Esophagus squamous epithelium (tissue), 5 donors: ENCODE measurements at regions not wholly inside any gene's neighbourhood (a gene's known extent, or its start where the extent isn't known, plus 50 kb on each side); places are given as distances from the start of the nearest gene placed in this dataset.

Source experiments
- DNase-seq: peaks from one replicate; lab custom pipeline; 2025; lab: John Stamatoyannopoulos, UW
- H3K27ac ChIP-seq, 4 donors: fragments of 200-600 bp; sonication (generic); one replicate each; pipeline ENCODE4 v1.5.1; 2016 to 2019; ENCODE audit warnings: mild to moderate bottlenecking in 1 of 4
- H3K27me3 ChIP-seq, 4 donors: fragments of 200-600 bp; sonication (generic); 1 replicate in 3 of 4; 2 replicates in 1 of 4; pipeline versions ENCODE4 v1.5.1 to v1.6.0; 2017 to 2021; ENCODE audit warnings: antibody characterized with exemption in 1 of 4
- H3K36me3 ChIP-seq, 3 donors: fragments of 200-600 bp; sonication (generic); one replicate each; pipeline ENCODE4 v1.5.1; 2016 to 2019
- H3K4me1 ChIP-seq, 3 donors: fragments of 200-600 bp; sonication (generic); one replicate each; pipeline ENCODE4 v1.5.1; 2017 to 2019
- H3K4me3 ChIP-seq, 4 donors: fragments of 200-600 bp; sonication (generic); 1 replicate in 3 of 4; 2 replicates in 1 of 4; pipeline ENCODE4 v1.5.1; 2016 to 2019; ENCODE audit warnings: mild to moderate bottlenecking in 2 of 4, moderate library complexity in 1 of 4
- H3K9me3 ChIP-seq, 3 donors: fragments of 200-600 bp; sonication (generic); one replicate each; pipeline ENCODE4 v1.5.1; 2016 to 2019
- POLR2A ChIP-seq, 4 donors: fragments of 450-650 bp; IDR thresholded peaks; one replicate each; pipeline ENCODE4 v1.6.1; 2017; ENCODE audit warnings: antibody characterized with exemption in 4 of 4, mild to moderate bottlenecking in 4 of 4, moderate library complexity in 3 of 4
- WGBS, 2 donors: methylation state at CpG; one replicate each; pipeline ENCODE4 v1.1.5; 2018; 5-methylcytosine and 5-hydroxymethylcytosine counted together
- intact Hi-C: fragments of 100-400 bp; cut with DNase I; formaldehyde crosslinking; loops from one replicate; pipeline ENCODE4 v1.15.0; 2022
- TF ChIP-seq, protein P1 (sequence below), 6 experiments: fragments of 450-650 bp in 4 of 6; fragments of 200-600 bp in 2 of 6; sonication (generic) in 2 of 6; IDR thresholded peaks; one replicate each; pipeline ENCODE4 v1.5.1; 2016 to 2019; ENCODE audit warnings: antibody characterized with exemption in 6 of 6, mild to moderate bottlenecking in 4 of 6, moderate library complexity in 4 of 6
- donor health status: DM: yes; HTN: yes; CAD: no.

DNA sequence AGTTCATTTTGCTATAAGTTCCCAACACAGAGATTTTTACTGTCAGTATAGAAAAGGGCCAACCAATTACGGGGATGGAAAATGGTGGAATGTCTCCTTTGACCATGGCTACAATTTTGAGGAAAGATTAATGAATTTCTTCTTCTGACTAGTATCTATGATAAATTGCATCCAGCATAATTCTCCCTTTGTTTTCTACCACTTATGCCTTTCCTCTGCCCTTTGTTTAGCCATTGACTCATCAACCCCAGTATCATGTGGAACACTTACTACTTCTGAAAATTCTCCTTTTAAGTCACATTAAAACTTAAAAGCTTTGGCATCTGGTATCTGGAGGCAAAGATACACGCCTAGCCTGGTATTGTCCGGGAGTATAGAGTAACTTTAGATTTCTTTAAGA, 92.9 kb upstream of the CADPS start:
- no peaks in the 10 kb centered on the region for H3K36me3 ChIP-seq
- DNase-seq = no peak
- intact Hi-C loops = no loop called here
- no peak overlapping the region for H3K27ac ChIP-seq
- no peaks in the 10 kb centered on the region for H3K27me3 ChIP-seq
- 31 to 58% methylated on average over 3 of the region's 3 CpGs for WGBS, 2 donors
- H3K4me1 ChIP-seq = no peaks in the 10 kb centered on the region
- H3K4me3 ChIP-seq = no peak overlapping the region
- no peak for TF ChIP-seq POLR2A (IDR thresholded peaks at IDR 0.05)
- TF ChIP-seq, protein P1, sequence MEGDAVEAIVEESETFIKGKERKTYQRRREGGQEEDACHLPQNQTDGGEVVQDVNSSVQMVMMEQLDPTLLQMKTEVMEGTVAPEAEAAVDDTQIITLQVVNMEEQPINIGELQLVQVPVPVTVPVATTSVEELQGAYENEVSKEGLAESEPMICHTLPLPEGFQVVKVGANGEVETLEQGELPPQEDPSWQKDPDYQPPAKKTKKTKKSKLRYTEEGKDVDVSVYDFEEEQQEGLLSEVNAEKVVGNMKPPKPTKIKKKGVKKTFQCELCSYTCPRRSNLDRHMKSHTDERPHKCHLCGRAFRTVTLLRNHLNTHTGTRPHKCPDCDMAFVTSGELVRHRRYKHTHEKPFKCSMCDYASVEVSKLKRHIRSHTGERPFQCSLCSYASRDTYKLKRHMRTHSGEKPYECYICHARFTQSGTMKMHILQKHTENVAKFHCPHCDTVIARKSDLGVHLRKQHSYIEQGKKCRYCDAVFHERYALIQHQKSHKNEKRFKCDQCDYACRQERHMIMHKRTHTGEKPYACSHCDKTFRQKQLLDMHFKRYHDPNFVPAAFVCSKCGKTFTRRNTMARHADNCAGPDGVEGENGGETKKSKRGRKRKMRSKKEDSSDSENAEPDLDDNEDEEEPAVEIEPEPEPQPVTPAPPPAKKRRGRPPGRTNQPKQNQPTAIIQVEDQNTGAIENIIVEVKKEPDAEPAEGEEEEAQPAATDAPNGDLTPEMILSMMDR (IDR thresholded peaks at IDR 0.05) = no peak
- H3K9me3 ChIP-seq = no peaks in the 10 kb centered on the region

DNA sequence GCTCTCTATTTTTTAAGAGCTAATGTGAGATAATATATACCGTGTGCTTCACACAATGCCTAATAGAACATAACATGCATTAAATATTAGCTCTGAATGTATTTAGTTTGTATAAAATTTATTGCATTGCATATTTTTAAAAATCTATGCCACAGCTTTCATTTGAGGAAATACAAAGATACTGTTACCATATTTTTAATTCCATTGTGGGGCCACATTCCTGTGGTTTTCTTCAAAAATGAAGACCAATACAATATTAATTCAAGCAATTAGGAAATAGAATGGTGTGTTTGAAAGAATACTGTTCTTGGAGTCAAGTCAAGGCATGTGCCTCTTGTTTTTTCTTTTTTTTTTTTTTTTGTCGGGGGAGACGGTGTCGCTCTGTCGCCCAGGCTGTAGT, 95.4 kb upstream of the CADPS start:
- no peak for DNase-seq
- H3K4me3 ChIP-seq = no peak overlapping the region
- TF ChIP-seq, protein P1 (IDR thresholded peaks at IDR 0.05) = no peak
- TF ChIP-seq POLR2A (IDR thresholded peaks at IDR 0.05) = no peak
- intact Hi-C loops = no loop called here
- H3K27me3 ChIP-seq = no peaks in the 10 kb centered on the region
- no peak overlapping the region for H3K27ac ChIP-seq
- H3K36me3 ChIP-seq = no peaks in the 10 kb centered on the region
- no peaks in the 10 kb centered on the region for H3K4me1 ChIP-seq
- H3K9me3 ChIP-seq = no peaks in the 10 kb centered on the region
- WGBS, 2 donors = 71 to 75% methylated on average over 4 to 5 of the region's 5 CpGs

DNA sequence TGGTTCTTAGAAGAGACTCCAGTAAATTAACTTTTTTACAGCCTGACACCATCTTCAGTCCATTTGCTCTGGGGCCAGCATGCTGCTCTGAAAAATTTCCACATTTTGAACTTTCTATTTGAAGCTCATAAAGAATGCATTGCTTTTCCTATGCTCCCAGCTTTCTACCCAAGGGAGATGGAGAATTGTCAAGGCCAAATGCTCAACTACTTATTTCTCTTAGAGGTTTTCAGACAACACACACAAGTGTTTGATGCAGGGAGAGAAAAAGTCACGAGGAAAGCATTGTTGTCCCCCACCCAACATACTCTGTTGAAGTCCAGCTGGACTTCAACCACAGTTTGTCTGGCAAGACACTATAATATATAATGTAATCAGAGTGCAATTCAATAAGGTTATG, 100.3 kb upstream of the CADPS start:
- H3K9me3 ChIP-seq = no peaks in the 10 kb centered on the region
- H3K4me3 ChIP-seq = no peak overlapping the region
- H3K27me3 ChIP-seq = no peaks in the 10 kb centered on the region
- H3K4me1 ChIP-seq = no peaks in the 10 kb centered on the region
- TF ChIP-seq, protein P1 (IDR thresholded peaks at IDR 0.05) = no peak
- no peak for TF ChIP-seq POLR2A (IDR thresholded peaks at IDR 0.05)
- DNase-seq = no peak
- no peak overlapping the region for H3K27ac ChIP-seq
- intact Hi-C loops = no loop called here
- no peaks in the 10 kb centered on the region for H3K36me3 ChIP-seq
- 47 to 50% methylated on average over 1 of the region's 1 CpG for WGBS, 2 donors

DNA sequence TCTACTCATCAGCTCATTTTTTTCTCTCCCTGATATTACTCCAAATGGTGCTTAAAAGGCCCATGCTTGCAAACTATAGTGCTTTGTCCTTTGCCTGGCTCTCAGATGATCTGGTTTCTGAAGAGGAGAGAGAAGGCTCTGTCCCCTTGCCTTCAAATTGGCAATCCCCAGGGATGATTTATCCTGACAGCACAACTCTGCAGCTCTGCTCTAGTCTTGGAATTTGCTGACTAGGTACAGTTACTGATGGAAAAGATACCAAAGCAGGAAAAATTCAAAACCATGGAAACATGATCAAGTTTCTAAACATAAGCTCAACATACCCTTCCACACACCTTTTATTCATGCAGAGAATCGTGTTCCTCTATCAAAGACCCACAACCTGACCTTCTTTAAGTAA, 106.7 kb upstream of the CADPS start:
- DNase-seq = no peak
- intact Hi-C loops = no loop called here
- no peak overlapping the region for H3K4me3 ChIP-seq
- H3K4me1 ChIP-seq = no peaks in the 10 kb centered on the region
- H3K36me3 ChIP-seq = no peaks in the 10 kb centered on the region
- no peaks in the 10 kb centered on the region for H3K27me3 ChIP-seq
- 0 to 19% methylated on average over 1 of the region's 1 CpG for WGBS, 2 donors
- no peaks in the 10 kb centered on the region for H3K9me3 ChIP-seq
- no peak overlapping the region for H3K27ac ChIP-seq
- TF ChIP-seq, protein P1 (IDR thresholded peaks at IDR 0.05) = no peak
- TF ChIP-seq POLR2A (IDR thresholded peaks at IDR 0.05) = no peak

DNA sequence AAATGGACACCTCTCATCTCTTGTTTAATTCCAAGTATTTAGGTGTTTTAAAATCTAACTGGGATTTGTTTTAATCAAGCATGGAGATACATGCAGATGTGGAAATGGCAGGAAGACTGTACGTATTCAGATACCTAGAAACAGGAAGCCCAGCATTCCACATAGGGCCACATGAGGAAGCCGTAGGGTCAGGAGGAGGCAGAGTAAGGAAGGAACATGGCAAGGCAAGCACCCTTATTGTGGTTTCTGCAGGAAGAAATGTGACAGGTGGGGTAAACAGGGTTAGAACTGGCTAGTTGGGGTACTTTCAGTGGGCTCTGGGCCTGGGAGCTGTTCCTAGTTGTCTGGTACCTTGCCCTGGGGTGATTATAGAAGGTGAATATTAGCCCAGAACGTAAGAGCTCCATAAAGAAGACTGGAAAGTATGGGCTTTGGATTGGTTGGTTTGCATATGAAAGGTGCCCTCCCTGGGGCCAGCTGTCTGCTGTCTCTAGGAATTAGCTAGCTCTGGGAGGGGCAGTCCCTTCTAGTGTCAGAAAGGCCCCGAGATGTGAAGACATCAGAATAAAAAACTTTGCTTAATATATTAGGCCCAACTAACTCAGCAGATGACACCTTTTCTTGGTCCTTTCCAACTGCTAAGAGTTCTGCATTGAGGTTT, 107.7 kb upstream of the CADPS start:
- DNase-seq = no peak
- Histone ChIP-seq H3K4me1 (no peaks in the 10 kb centered on the region), H3K27me3 (no peaks in the 10 kb centered on the region), H3K36me3 (no peaks in the 10 kb centered on the region), H3K27ac (no peak overlapping the region), H3K9me3 (no peaks in the 10 kb centered on the region), H3K4me3 (no peak overlapping the region)
- TF ChIP-seq POLR2A (IDR thresholded peaks at IDR 0.05) = no peak
- TF ChIP-seq, protein P1 (IDR thresholded peaks at IDR 0.05) = no peak
- 43 to 50% methylated on average over 4 of the region's 4 CpGs for WGBS, 2 donors
- intact Hi-C loops = no loop called here
